RWPE2 (cell line): ENCODE measurements at regions not wholly inside any gene's neighbourhood (a gene's known extent, or its start where the extent isn't known, plus 50 kb on each side); places are given as distances from the start of the nearest gene placed in this dataset.

Experiments used
- ATAC-seq: fragments of 200-7000 bp; cut with Tn5 transposase; 3 replicates; pipeline ENCODE4 v1.9.1; 2021; ENCODE audit warnings: low read depth
- DNase-seq: peaks from one replicate; pipeline ENCODE4 v3.0.0-alpha.2; 2020; ENCODE audit warnings: low spot score
- H3K27ac ChIP-seq: fragments of 450-650 bp; 2 replicates; pipeline ENCODE4 v1.5.1; 2017; ENCODE audit warnings: mild to moderate bottlenecking; ENCODE audit not compliant: poor library complexity, severe bottlenecking
- H3K27me3 ChIP-seq: fragments of 250-450 bp; sonication (Bioruptor Pico); 2 replicates; pipeline ENCODE4 v1.5.1; 2021; ENCODE audit warnings: mild to moderate bottlenecking, moderate library complexity; ENCODE audit not compliant: insufficient read depth, poor library complexity, severe bottlenecking
- H3K36me3 ChIP-seq: fragments of 250-450 bp; sonication (Bioruptor Pico); 2 replicates; pipeline ENCODE4 v1.5.1; 2020; ENCODE audit warnings: low read depth, mild to moderate bottlenecking, moderate library complexity
- H3K4me1 ChIP-seq: fragments of 250-450 bp; sonication (Bioruptor Pico); 2 replicates; pipeline ENCODE4 v1.5.1; 2021; ENCODE audit warnings: mild to moderate bottlenecking, moderate library complexity; ENCODE audit not compliant: insufficient read depth, poor library complexity, severe bottlenecking
- H3K4me3 ChIP-seq: fragments of 250-450 bp; sonication (Bioruptor Pico); 2 replicates; pipeline ENCODE4 v1.5.1; 2021; ENCODE audit warnings: mild to moderate bottlenecking, moderate library complexity; ENCODE audit not compliant: severe bottlenecking
- H3K9me3 ChIP-seq: fragments of 250-450 bp; sonication (Bioruptor Pico); 2 replicates; pipeline ENCODE4 v1.5.1; 2021; ENCODE audit warnings: mild to moderate bottlenecking, moderate library complexity; ENCODE audit not compliant: severe bottlenecking
- TF ChIP-seq, protein P1 (sequence below): fragments of 450-650 bp; IDR thresholded peaks from one replicate; pipeline ENCODE4 v1.5.1; 2017; ENCODE audit warnings: mild to moderate bottlenecking, moderate library complexity; ENCODE audit not compliant: poor library complexity, severe bottlenecking

GRCh38 chr2:240287496-240288086, 147.1 kb upstream of the OTOS start:
- DNase-seq (no peak), ATAC-seq (no peak)
- Histone ChIP-seq H3K4me1 (no peaks in the 10 kb centered on the region), H3K27ac (no peak overlapping the region), H3K27me3 (no peaks in the 10 kb centered on the region), H3K4me3 (no peak overlapping the region), H3K9me3 (no peaks in the 10 kb centered on the region), H3K36me3 (no peaks in the 10 kb centered on the region)
- TF ChIP-seq, protein P1, sequence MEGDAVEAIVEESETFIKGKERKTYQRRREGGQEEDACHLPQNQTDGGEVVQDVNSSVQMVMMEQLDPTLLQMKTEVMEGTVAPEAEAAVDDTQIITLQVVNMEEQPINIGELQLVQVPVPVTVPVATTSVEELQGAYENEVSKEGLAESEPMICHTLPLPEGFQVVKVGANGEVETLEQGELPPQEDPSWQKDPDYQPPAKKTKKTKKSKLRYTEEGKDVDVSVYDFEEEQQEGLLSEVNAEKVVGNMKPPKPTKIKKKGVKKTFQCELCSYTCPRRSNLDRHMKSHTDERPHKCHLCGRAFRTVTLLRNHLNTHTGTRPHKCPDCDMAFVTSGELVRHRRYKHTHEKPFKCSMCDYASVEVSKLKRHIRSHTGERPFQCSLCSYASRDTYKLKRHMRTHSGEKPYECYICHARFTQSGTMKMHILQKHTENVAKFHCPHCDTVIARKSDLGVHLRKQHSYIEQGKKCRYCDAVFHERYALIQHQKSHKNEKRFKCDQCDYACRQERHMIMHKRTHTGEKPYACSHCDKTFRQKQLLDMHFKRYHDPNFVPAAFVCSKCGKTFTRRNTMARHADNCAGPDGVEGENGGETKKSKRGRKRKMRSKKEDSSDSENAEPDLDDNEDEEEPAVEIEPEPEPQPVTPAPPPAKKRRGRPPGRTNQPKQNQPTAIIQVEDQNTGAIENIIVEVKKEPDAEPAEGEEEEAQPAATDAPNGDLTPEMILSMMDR, result no peak

DNA sequence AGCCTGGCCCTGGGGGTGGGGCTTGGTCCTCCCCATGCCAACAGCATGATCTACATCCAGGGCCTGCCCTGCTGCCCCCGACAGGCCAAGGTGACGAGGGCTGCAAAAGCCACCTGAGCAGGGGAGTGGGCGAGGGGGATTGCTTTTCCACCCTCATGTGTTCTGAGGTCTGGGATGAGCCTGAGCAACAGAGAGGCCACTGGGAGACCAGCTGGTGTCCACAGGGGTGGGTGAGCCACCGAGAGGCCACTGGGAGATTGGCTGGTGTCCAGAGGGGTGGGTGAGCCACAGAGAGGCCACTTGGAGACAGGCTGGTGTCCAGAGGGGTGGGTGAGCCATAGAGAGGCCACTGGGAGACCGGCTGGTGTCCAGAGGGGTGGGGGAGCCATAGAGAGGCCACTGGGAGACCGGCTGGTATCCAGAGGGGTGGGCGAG, 147.4 kb upstream of the GPC1 start:
- no peaks in the 10 kb centered on the region for H3K27me3 ChIP-seq

DNA sequence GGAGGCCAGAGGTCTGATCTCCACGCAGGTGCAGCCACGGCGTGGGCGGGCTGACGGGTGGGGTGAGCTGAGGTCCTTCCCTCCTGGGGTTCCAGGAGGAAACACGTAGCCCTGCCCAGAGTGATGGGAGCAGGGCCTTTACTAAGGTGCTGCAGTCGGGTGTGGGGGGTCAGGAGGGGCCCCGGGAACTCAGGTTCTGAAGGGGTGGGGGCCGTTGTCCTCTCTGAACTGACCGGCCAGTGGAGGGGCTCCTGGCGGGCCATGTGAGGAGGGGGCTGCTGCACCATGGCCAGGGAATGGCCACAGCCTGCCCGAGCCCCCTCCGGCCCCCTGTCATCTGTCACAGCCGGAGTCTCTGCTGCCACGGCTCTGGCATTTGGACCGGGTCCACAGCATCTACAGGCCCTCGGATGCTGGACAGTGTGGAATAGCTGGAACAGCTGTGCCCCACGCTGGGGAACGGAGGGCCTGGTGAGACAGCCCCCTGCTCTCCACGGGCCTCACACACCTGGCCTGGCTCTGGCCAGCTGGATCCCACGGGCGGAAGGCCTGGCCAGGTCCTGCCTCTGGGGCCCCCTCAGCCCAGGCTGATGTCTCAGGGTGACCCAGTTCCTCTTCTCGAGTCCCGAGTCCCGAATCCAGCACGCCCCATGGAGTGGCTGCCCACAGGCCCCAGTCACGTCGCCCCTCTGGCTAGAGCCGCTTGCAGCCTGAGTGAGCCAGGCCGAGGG, 145.6 kb upstream of the GPC1 start:
- Histone ChIP-seq H3K36me3 (no peaks in the 10 kb centered on the region), H3K27me3 (no peaks in the 10 kb centered on the region), H3K4me3 (no peak overlapping the region), H3K9me3 (no peaks in the 10 kb centered on the region), H3K27ac (no peak overlapping the region), H3K4me1 (no peaks in the 10 kb centered on the region)
- no peak for ATAC-seq
- no peak for DNase-seq
- TF ChIP-seq, protein P1, result no peak

More for the DNA sequence above, 147.4 kb upstream of the GPC1 start:
- Histone ChIP-seq H3K4me3 (no peak overlapping the region), H3K9me3 (no peaks in the 10 kb centered on the region), H3K36me3 (no peaks in the 10 kb centered on the region), H3K27ac (no peak overlapping the region), H3K4me1 (no peaks in the 10 kb centered on the region)
- no peak for DNase-seq
- ATAC-seq, result no peak
- TF ChIP-seq, protein P1, result no peak

DNA sequence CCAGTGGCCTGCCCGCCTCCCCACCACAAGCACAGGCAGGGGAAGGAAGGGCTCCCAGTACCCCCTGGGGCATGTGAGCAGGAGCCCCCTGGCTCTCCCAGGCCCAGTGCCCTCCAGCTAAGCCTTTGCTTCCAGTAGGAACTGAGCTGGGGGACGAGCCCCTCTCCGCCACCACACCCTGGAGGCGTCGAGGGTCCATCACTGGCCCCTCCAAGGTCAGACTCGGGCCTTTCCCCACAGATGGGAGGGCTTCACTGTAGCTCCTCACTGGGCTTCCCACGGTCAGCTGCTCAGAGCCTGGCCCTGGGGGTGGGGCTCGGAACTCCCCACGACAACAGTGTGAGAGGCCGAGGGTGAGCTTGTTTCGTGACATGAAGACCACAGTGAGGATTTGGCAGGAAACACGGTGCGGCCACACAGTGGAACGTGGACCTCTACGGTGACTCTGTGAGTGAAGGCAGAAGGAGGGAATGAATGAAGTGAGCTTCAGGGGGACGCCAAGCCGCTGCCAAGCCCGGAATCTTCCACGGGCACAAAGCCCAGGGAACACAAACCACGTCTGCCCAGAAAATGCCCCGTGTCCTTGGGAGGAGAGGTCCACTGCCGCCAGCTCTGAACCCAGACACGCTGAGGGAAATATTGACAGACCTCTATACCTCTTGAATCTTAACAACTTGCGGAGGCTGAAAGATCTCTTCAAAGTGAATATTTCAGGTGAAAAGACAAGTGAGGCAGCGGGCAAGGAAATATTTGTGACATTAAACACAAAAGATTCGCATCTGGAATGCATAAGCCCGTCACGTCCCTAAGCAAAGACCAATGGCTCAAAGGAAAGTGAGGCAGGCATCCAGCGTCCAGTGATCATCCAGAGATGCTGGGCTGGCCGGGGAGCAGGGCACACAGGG, 144.8 kb upstream of the GPC1 start:
- H3K27ac ChIP-seq, result no peak overlapping the region
- H3K4me1 ChIP-seq, result no peaks in the 10 kb centered on the region
- H3K9me3 ChIP-seq, result no peaks in the 10 kb centered on the region
- ATAC-seq (no peak), DNase-seq (no peak)
- no peak overlapping the region for H3K4me3 ChIP-seq
- no peaks in the 10 kb centered on the region for H3K27me3 ChIP-seq
- no peaks in the 10 kb centered on the region for H3K36me3 ChIP-seq
- TF ChIP-seq, protein P1, result no peak
